COLO668 (cell line): ENCODE measurements at regions not wholly inside any gene's neighbourhood (a gene's known extent, or its start where the extent isn't known, plus 50 kb on each side); places are given as distances from the start of the nearest gene placed in this dataset.
"Not testable (repeated sequence)": the region's sequence is repeated elsewhere in the genome, so short reads cannot be mapped to it uniquely, and the experiment has no call there.

ENCODE experiments used
- DNase-seq: peaks from one replicate; lab custom pipeline; 2025; ENCODE audit not compliant: unreplicated experiment; lab: John Stamatoyannopoulos, UW

DNA sequence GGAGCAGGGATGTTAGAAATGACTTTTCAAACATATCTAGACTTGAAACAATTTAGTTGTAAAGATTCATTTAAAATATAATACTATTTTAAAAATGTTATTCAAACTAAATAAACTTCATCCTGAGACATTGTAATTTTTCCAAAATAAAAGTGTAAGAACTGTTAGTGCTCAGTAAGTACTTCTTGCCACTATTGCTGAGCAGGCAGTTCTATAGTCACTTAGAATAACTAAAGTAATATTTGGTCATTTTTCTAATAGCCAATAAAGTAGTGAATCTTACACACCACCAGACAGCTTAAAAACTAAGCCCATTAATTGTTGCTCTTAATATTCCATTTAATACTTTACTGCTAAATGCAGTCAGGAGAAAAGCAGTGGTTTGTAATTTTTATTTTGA lies 1120.0 kb upstream of the CDH10 start:
- DNase-seq: no peak

DNA sequence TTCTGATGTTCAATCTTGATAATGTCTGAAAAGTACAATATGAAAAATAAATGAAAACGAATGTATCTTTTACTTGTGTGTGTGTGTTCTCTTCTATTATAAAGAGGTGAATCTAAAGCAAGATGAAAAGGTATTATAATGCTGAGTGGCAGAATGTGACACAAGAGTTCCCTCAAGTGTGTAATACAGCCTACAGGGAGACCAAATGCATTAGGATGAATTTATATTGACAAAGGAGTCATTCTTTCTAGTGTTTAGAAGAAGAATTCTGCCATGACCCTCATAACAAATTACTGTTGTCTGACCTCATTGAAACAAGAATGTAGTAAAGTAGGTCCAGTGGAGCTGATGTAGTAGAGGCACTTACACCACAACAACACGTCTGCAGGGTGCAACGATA lies 1119.0 kb upstream of the CDH10 start:
- no peak for DNase-seq

DNA sequence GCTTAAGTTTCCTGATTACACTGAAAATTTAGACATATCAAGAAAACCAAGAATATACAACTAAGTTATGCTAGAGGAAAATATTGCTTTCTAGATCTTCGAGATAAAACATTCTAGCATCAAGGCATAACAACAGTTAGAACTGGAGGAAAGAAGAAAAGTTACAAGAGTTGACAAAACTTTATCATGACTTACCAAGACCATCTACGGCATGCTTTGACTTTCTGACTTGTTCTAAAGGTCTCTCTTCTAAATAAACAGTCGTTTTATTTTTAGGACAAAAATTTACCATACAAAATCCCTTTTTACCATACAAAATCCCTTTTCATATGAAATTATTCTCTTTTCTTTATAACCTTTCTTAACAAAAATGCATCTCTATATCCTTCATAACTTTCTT lies 1110.1 kb upstream of the CDH10 start:
- DNase-seq: peak; percentile 3

DNA sequence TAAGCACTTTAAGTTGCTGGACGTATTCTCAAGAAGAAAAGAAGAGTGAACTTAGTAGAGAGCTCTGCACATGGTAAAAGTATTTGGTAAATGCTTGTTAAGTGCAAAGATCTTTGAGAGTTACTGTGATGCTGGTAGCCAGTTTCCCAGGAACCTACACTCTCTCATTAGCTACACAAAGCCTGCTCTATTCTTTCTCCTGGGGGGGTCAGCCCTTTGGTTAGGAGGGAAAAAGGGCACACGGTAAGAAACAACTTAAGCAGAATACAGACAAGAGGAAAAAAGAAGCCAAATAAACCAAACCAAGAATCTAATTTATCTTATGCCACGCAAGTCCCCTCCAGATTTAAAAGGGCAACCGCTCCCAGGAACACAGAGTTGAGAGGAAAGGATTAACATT lies 1100.1 kb upstream of the CDH10 start:
- DNase-seq: no peak

DNA sequence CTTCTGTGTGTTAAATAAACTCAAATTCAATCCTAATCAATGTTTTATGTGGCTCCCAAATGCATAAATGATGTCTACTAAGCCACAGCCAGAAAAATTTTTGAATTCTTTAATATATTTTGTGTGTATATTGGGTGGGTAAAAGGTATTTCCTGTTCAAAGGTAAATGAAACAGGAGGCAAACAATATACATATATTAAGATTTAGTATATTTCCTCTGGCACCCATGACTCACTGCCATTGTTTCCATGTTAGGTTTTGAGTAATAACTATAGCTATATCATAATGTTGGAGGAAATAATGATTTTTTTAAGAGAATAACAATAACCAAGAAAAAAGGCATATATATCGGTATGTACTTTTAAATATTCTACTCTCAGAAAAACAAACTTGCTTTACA lies 1071.9 kb upstream of the CDH10 start:
- no peak for DNase-seq

DNA sequence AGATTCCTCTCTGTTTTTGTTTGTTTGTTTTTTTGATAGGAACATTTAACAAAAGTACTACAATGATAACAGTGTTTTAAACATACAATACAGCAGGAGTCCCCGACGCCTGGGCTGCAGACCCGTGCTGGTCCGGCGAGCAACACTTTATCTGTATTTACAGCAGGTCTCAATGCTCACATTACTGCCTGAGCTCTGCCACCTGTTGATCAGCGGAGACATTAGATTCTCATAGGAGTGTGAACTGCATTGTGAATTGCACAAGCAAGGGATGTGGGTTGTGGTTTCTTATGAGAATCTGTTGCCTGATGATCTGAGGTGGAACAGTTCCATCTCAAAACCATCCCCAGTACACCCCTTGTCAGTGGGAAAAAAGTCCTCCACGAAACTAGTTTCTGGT lies 1068.5 kb upstream of the CDH10 start:
- no peak for DNase-seq

DNA sequence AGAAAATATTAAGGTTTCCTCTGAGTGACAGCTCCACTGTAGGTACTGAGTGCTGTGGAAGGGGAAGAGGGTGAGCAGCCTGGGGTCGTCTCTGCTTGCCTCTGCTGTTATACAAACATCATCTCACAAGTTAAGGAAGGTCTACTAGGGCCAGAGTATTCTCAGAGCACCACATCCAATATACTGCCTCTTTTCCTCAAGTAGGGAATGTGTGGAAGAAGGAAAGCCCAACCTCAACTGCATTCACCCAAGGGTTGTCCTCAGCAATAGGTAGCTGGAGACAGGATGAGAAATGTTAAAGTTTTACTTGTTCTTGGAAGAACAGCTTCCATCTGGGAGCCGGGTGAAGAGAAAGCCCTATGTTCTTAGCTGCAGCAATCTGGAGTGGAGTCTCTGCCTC lies 1062.3 kb upstream of the CDH10 start:
- DNase-seq: no peak

DNA sequence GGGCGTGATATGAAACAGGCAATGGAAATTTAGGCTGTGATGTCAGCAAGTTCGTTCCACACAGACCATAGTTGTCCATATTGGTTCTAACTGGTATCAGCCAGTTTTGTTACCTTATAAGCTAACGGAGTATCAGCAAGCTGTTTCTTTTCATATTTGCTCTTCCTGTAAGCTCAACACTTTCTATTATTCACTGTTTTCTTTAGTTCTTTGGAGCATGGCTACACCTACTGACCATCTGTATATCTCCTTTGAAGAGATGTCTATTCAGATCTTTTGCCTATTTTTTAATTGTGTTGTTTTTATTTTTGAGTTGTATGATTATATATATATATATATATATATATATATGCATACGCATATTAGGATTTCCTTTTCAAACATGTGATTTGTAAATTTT lies 1057.2 kb upstream of the CDH10 start:
- DNase-seq: no peak

DNA sequence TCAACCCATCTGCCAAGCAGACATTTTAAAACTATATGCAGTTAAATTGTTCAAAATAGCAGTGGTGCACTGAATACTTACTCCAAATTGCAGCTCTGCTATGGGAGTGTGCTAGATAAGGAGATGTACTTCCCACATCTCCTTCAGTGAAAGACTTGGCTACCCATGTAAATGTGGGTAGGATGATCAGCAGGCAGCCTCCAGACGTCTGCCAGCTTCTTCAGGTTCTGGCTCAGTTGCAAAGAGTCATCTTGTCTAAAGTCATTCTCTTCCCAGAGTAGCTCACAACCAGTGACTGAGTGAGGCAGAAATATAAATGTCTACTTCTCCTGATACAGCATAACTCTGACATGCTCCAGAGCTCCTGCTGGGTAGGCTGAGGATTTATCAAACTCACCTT lies 1050.0 kb upstream of the CDH10 start:
- DNase-seq: no peak

DNA sequence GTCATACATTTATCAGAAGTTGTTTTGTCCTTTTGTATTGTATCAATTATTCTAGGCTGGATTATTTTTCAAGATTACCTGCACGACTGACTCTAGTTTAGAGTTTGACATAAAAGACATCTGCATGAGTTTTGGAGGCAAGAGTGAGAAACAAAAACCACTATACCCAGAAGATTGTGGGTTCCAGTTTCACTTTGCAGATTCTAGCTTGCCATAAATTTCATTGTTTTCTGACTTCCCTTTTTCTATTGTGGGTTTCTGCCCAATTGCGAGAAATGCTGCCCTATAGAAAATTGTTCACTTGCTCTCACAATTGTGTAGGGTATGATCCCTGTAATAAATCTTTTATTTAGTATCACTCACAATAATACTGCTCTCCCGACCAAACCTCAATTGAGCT lies 1043.4 kb upstream of the CDH10 start:
- DNase-seq: no peak

DNA sequence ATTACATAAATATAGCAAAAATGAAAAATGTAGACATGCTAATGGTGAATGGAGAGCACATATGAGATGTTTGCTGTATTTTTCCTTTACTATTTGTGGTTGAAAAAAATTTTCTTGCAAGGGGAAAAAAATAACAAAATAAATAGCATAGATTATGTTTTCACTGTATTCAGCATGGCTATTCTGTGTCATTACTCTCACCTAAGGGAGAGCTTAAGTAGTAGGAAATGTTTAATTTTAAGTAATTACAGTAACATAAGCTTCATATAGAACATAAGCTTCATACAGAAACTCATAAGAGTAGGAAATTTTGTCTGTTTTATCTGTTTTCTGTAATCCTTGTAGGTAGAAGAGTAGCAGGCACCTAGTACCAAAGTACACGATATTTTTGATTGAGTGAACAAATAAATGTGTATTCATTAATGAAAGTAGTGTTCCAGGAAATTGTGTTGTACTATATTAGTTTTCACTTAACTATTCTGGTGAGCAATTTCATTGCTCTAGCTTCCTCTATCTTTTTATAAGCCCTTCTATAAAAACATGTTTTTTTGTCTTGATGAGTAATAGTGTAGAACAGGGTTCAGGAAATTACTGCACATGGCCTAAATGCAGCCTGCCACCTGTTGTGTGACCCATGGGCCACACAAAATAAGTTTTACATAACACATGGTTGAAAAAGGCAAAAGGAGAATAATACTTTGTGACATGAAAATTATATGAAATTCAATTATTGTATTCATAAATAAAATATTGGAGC lies 1025.0 kb upstream of the CDH10 start:
- DNase-seq: no peak

DNA sequence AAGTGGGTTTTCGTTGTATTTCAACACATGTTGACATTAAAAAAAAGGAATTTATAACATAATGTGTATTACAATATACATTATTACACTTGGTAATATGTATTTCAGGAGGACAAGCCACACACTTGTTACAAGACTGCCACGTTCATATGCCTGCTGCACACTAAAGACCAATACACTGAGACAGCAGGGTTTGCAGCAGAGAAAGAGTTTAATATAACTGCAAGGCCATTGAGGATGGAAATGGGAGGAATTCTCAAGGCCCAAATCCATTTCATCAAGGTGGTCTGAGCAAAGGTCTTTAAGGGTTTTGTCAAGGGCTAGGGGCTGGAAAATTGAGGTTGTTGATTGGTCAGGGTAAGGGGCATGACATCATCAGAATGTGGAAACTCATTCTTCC lies 1017.8 kb upstream of the CDH10 start:
- DNase-seq: no peak

DNA sequence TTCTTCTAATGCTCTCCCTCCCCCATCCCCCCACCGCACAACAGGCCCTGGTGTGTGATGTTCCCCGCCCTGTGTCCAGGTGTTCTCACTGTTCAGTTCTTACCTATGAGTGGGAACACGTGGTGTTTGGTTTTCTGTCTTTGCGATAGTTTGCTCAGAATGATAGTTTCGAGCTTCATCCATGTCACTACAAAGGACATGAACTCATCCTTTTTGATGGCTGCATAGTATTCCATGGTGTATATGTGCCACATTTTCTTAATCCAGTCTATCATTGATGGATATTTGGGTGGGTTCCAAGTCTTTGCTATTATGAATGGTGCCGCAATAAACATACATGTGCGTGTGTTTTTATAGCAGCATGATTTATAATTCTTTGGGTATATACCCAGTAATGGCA lies 1005.5 kb upstream of the CDH10 start:
- not testable (repeated sequence) for DNase-seq

DNA sequence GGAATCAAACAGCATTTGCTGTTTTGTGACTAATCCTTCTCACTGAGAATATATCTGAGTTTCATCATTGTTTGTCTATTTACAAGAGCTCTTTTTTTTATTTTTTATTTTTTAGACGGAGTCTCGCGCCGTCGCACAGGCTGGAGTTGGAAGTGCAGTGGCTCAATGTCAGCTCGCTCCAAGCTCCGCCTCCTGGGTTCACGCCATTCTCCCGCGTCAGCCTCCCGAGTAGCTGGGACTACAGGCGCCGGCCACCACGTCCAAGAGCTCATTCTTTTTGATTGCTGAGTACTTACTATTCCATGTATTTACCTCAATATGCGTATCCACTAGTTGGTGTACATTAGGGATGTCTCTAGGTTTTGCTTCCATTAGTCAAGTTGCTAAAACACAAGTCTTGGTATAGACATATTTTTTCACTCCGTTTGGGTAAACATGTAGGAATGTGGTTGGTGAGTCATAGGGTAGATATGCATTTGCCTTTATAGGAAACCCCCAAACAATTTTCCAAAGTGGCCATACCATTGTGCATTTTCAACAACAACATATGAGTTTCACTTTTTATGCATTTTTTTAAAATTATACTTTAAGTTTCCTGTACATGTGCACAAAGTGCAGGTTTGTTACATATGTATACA lies 1005.0 kb upstream of the CDH10 start:
- no peak for DNase-seq

DNA sequence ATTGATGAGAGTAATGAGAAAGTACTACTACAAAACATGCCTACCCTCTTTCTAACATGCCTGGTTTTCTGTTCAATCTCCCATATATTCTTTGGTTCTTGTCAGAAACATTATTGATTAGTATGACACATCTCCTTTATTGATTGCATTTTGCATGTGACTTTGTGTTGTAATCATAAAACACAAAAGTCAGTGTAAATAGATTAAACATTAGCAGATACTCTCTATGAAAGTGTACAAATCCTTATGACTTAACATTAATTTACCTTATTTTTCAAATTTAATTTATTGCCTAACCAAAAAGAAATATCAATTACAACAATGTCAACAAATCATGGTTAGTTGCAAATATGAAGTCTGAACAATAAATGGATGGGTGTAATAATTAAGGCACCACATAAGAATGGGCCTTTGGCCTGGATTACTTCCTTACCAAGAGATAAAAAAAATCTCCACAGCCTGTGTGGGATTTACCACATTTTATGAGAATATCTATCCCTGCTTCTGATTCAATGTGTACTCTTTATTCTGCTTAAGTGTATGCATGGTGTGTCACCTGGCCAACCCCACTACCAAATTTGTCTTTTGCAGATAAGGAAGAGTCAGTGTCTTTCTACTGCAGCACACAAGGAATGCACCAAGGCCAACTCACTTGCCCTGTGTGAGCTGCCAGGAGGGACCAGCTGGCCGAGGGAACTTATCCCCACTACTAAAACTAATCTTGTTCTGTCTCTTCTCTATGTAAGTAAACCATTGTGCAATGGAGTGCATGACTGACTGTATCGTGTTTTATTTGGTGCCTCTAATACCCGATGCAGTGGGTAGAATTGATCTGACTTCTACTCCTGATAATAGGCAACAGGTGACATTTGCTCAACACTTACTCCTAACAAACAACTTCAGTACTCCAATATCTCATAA lies 1001.9 kb upstream of the CDH10 start:
- no peak for DNase-seq

DNA sequence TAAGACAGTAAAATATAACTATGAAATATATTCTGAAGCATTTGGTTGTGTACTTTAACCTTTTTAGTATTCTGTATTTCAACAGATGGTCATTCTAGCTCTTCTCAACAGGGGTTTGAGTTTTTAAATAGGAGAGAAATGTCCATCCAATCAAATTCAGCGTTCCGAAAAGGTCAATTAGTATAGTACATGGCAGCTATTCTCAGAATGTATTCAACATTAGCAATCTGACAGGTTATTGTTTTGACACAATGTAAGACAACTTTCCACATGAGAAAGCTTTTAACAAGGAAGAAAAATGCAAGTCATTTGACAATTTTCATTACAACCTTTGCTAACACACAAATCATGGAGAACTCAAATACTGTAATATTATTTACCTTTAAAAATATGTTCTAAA lies 996.3 kb upstream of the CDH10 start:
- no peak for DNase-seq

DNA sequence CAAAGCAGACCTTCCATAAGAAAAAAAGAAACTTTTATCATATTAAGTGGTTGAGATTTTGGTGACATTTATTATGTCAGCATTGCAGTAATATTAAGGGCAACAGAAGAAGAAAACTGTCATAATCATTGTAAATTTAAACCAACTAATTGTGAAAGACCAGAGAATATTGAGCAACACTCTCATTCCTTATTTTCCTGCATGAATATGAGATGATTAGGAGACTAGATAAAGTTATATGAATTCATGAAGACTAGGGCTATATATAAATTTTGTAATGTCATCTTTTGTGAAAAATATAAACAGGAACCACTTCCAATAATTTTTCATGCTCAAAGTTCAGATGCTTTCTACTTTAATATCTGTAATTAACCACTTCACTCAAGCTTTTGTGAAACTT lies 974.5 kb upstream of the CDH10 start:
- no peak for DNase-seq

DNA sequence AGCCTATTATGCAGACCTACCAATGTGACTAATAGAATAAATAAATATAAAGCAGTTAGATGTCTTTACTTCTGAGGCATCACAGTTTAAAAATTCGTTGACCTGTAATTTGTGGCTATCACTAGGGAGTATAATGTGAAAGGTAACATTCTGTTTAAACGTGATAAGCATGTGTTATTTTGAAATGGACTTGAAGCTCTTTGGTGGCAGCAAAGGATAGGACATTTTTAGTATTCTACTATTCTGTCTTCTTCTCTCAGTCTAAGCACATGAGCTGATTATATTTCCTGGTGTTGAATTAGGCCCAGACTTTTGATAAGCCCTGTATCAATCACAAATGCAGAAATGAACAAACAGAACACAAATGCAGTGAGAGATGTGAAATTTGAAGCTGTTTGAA lies 974.0 kb upstream of the CDH10 start:
- no peak for DNase-seq

DNA sequence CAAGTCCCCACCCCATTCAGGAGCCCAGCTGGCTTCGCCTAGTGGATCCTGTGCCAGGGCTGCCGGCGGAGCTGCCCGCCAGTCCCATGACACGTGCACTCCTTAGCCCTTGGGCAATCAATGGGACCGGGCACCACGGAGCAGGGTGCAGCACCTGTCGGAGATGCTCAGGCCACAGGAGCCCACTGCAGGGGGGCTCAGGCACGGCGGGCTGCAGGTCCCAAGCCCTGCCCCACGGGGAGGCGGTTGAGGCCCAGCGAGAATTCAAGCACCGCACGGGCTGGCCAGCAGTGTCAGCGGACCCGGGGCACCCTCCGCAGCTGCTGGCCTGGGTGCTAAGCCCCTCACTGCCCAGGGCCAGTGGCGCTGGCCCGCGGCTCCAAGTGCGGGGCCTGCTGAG lies 969.7 kb upstream of the CDH10 start:
- no peak for DNase-seq

DNA sequence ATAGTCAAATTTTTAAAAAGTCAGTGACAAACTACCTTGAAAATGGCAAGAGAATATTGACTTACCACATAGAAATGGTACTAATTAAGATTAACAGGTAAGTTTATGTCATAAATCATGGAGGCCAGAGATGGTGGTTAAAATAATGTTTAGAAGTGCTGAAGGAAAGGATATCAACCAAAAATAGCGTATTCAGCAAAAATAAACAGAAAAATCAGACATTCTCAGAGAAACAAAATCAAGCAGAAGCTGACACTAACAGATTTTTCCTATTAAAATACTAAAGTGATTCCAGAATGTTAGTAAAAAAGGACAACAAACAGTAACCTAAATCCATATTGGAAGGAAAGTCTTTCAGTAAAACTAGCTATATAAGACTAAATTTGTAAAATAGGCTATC lies 959.9 kb upstream of the CDH10 start:
- DNase-seq: no peak

DNA sequence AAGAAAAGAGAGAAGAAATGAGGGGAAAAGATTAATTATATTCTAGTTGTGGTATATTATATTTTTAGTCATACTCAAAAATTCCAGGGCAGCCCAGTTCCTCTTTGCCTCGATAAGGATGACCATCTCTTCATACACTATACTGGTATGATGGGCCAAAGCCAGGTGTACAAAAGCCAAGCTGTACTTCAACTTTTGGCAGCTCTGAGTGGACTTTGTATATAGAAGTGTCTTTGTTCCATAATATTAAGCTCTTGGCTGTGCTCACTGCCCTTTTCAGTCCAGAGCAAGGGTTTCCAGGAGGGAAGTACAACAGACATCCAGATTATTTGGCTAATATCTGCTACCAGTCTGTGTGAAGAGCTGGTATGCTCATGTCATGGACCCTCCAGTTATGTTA lies 934.3 kb upstream of the CDH10 start:
- DNase-seq: no peak

DNA sequence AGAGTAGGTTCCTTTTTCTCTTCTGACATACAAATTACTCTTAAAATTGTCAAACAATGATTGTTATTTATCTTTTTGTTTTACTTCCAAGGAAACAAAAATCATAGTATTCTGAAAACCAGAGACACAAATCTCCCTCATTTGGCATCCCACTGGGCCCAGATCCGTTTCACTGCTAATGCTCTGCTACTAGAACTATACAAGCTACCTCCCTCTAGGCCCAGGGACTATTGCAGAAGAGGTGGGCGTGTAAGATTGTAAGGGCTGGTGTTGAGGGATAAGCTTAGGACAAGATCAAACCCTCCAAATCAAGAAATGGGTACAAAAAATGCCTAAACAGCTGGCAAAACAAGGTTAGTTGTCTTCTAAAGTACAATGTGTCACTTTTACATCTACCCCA lies 928.9 kb upstream of the CDH10 start:
- no peak for DNase-seq
